Activated gamma-delta T cell (primary cell): ENCODE measurements at regions not wholly inside any gene's neighbourhood (a gene's known extent, or its start where the extent isn't known, plus 50 kb on each side); places are given as distances from the start of the nearest gene placed in this dataset.

Source experiments
- DNase-seq: peaks from one replicate; lab custom pipeline; 2025; lab: John Stamatoyannopoulos, UW

DNA sequence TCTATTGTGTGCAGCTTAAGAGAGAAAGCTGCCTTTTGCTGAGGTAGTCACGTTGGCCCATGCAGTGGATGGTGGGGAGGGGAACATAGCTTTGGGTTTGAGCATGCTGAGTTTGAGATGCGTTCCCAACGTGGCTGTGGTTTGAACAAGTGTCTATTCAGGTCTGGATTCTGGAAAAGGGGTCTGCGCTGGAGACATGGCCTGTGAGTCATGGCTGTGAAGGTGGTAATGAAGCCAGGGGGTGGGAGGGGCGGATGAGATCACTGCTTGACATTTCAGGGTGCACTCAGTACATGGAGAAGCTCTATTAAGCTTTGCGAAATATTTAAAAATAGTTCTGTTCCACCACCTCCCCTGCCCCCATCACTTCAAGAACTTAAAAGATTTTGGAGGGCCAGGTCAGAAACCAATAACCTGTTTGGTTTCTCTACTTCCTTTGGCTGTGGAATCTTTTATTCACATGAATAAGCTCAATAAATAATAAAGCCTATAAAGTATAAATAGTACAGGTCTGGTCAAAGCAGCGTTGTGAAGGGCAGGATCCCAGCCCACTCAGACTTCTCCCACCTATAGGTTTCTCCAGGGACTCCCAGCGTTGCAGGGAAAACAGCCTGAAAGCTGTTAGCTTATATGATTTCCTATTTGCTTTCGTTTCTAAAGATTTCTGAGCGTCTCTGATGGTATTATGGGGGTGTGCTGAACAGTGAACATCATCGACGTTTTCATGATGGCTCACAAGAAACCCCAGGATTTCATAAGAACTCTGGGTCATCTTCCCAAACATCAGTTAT lies 189.9 kb downstream of the NSG2 start:
- DNase-seq, result no peak

DNA sequence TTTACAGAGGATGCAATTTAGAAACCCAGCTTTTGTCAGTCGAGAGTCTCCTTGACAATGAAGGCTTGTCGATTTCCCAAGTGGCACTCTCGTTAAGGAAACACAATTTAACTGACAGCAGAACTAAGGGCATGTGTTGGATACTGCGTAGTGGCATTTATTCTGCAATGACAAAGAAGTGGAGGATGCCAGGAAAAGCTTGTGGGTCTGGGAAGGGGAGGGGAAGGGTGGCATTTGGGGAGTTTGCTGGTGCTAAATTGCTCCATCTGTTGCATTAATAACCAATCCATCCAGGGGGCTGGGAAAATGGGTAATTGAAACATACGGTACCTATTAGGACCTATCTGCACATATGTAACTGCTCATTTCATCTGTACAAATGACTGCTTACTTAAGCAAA lies 190.6 kb downstream of the NSG2 start:
- DNase-seq, result no peak

DNA sequence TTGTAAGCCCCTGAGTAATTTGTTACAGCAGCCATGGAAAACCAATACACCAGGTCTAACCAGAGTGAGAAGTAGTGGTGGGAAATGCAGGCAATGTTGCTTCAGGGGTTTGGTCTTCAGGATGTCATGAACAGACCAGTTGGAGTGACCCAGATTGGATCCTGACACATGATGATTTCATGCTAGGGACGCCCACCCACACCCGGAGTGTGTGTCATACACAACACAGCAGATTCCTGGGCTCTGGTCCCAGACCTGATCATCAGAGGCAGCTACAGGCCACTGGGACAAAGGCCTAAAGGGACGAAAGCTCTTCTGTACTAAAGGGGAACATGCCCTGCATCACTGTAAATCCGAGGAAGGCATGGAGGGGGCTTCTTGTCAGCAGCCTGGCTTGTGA lies 194.2 kb downstream of the NSG2 start:
- DNase-seq, result no peak

DNA sequence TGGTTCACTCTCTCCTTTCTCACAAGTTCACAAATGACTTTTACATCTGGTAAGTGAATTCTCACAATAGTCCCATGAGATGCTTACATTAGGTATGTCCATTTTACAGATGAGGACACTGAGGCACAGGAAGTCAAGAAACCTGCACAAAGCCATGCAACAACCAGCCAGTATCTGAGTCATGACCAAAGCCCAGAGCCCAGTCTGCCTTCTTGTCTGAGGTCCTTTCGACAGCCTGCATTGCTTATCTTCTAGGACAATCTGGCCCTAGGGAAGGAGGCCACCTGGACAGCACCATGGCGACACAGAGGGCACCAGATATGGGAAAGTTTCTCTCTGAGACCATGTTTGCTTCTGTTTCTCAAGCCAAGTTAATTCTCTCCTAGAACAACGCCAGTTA lies 197.1 kb downstream of the NSG2 start:
- no peak for DNase-seq

DNA sequence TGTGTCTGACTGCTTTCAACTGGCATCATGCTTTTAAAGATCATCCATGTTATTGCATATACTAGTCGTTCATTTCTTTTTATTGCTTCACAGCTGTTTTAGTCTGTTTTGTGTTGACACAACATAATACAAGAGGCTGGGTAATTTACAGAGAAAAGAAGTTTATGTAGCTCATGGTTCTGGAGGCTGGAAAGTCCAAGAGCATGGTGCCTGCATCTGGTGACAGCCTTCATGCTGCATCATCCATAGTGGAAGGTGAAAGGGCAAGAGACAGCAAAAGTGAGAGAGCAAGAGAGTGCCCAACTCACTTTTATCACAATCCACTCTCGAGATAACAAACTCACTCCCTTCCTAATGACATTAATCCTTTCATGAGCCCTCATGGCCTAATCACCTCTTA lies 198.4 kb downstream of the NSG2 start:
- no peak for DNase-seq

DNA sequence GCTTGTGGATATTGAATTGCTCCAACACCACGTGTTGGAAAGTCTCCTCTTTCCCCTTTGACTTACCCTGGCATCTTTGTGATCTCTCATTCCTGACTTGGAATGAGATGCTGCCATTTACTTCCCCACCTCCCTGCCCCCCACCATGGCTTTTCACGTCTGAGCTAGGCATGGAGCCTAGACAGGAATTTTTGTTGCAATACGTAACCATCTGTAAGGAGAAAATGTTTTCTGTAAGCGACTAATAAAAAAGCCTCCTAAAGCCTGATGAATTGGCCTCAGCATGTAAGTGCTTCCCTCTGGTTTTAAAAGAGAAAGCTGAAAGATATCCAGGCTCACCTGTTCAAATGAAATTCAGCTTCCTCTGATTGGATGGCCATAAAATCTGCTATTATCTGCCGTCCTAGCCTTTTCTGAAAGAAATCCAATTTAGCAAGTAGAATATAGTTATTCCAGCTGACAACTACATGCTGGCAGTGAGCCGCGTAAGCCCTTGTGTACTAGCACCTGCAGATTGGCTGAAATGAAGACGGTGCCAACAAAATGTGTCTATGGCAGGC lies 200.1 kb downstream of the NSG2 start:
- no peak for DNase-seq

DNA sequence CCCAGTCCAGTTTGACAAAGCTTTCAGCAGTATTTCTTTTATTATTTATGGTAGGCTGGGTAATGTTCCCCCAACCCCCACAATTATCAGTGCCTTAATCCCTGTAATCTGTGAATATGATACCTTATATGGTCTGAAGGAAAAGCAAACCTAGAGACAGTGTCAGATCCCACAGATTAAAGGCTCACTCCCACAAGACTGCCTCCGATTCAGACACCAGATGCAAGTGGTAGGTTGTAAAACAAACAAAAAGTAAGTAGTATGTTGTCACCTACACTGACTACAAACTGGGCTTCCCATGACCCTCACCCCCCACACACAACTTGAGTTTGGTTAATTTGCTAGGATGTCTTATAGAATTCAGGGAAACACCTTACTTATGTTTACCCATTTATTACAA lies 201.2 kb downstream of the NSG2 start:
- DNase-seq, result no peak

DNA sequence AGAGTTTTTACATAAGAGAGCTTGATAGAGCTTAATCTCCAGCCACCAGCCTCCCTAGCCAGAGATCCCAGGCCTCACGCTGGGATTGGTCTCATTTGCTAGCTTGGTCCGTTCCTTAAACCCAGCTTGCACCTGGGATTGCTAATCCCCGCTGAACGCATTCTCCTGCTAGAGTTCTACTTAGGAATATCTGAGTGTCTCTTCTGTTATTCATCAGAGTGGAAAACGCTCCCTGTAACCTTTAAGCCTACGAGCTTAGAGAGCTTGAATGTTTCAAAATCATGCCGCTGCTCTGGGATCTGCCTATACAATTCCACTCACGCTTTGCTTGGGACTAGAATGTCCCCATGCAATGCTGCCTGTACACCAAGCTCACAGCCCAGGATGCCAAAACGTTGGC lies 201.8 kb downstream of the NSG2 start:
- DNase-seq, result no peak

DNA sequence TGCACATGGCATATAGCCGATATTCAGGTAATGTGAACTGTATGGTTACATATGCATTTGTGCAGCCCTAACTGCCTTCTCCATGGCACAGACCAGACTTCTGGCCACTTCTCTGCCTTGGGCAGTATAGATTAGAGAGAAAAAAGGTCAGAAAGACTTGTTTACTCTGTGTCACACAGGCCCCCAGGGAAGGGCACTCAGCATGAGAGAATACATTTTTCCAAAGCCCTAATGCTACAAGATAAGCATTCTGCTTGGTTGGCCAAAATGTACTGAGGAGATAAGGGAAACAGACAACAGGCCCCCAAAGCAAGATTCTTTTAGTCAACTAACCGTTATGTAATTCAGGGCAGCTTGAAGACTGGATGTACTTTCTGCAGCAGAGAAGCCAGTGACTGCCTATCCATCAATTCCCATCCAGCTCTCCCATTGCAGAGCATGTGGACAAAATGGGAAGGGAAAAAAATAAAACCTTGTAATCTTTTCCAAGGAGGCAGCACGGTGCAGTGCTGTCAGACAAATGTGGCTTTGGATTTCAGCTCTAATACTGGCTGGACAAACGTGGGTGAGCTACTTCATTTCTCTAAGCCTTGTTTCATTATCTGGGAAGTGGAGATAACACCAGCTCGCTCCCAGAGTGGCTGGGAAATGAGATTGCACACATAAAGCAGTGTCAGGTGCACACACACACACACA lies 205.9 kb downstream of the NSG2 start:
- DNase-seq, result no peak

DNA sequence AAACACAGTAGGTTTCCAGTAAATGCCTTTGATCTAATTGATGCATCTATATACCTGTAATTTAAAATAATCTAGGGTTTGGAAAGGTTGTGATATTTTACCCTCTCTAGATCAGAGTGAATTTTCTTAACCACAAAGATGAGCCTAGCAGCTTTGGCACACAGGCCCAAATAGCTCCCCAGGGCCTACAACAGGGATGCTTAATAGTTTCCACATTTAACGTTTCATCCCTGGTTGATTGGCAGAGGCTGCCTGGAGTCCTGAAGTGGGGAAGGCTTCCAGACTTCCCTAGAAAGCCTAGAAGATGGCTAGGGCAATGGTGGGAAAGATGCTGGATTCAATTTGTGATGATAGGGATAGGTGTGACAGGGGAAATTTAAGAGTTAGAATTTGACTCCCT lies 206.6 kb downstream of the NSG2 start:
- no peak for DNase-seq

DNA sequence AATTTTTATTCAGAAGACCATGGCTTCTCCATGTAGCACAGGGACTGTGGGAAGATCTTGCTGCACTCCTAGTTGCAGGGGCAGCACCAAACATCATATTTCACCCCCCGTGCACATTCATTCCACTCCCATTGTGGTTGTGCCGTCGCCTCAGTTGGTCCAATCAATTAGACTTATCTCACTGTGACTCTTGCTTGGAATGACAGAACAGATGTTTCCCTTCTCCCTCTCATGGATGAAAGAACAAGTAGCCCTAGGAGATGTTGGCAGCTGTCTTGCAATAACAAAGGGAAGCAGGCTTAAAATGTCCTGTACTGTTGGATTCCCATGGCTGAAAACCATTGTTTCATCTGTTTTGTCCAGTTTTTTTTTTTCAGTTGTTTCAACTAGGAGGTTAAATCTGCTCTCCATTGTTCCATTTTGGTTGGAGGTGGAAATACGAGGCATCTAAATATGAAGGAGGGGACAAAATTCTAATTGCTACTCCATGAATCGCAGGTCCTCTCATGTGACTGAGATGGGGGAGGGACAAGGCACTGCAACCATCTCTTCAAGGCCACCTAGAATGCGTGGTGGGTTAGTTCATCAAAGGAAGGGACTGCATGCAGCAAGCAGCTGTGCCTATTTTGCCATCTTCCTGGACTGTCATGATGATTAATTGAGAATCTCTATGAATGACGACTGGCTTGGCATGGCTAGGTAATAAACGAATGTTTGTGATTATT lies 214.4 kb downstream of the NSG2 start:
- DNase-seq, result no peak

DNA sequence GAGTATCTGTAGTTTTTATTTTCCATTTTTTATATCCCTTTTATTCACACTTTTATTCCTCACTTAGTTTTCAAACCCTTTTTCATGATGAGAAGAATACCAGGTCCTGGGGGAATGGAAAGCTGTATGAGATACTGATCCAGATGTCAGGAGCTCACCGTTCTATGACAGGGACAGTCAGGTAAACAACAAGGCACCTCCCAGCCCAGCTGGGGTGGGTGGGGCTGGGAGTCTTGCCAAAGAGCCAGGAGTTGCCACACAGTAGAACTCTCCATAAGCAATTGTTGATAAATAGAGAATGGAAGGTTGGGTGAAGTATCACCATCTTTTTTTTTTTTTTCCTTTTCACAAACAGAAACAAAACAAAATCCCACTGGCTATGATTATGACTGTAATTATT lies 225.8 kb downstream of the NSG2 start:
- DNase-seq, result no peak

DNA sequence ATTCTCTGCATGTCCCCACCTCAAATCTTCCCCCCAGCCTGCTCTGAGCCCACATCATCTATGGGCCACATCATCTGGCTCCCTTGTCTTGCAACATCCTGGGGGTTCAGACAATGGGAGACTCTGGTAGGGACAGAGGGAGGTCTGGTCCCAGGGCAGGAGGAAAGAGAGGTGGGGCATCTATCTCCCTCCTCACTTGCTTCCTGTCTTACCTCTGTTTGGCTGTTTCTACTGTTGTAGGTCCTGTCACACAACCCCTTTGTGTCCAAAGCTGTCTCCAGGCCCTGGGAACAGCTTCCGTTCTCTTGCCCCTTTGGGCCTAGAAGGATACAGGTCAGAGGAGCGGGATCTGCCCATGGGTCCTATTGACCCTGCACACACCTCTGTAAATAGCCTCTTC lies 227.2 kb downstream of the NSG2 start:
- DNase-seq, result no peak

DNA sequence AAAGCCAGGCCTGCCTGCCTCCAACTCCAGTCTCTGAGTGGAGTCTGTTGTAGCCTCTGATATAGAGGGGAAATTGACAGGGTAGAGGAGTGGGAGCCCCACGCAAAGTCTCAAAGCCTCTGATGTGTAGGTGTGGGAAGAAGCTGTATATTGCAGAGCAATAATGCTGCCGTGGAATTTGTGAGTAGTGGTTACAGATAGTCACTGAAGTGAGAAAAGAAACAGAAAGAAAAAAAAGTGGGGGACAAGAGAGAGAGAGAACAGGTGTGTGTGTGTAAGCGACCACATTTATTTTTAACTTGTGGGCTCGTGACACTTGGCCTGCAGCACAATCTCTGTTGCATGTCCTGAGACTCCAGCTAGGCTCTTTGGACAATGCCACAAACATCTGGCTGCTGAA lies 227.8 kb downstream of the NSG2 start:
- no peak for DNase-seq

DNA sequence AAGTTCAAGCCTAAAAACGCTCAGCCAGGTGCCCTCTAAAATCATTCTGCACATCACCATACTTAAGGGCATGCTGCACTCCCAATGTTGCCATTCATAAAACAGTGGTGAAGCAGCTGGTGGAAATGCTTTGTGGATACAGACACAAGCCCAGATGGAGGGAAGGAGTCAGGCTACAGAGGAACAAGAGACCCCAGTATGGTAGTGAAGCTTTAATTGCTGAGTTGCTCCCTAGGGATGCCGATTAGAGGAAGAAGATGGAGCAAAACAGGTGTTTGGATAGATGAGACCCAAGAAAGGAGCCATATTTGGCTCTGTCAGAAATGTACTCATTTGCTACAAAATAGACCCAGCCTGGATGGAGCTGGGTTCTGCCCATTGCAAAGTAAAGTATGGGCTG lies 230.5 kb downstream of the NSG2 start:
- DNase-seq, result no peak

DNA sequence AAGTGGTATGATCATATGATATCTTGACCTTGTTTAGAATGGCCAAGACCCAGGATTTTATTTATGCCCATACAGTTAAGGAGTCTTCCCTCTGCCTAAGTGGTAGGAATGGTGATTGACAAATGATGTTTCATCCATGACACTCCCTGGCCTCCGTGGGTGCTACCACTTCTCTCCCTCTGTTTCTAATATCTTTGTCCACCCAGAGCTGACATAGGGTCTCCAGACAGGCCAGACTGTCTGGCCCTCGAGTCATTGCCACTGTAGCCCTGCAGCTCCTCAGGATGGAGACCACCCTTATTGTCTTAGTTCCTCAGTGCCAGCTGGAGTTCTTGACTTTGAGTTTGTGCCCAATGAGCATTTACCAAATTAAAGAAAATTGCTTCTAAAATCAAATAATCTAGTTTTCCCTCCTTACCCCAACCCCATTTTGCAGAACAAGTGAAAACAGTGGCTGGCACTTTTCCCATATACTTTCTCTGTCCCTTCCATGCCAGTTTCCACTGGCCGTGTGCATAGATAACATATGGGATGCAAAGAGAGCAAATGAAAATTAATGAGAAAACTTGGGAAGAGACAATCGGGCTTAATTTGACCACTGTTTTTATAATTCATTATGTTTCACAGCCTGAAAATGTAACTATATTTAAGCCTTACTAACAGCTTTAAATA lies 235.7 kb downstream of the NSG2 start:
- DNase-seq, result no peak

DNA sequence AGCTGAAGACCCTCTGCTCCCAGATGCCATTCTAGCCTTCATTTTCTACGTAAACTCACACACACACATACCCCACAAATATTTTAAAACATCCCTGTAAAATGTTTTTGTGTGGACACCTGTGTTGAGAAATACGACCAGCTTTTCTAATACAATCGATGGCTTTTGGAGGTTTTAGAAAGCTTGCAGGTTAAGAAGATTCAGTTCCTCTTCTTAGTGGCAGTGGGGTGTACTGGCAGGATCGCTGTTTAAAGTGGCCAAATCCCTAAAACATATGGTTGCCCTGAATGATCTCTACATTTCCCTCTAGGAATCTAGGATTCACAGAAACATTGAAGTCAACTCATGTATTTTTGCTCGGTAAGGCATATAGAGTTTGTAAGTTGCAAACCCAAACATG lies 236.3 kb downstream of the NSG2 start:
- DNase-seq, result no peak

DNA sequence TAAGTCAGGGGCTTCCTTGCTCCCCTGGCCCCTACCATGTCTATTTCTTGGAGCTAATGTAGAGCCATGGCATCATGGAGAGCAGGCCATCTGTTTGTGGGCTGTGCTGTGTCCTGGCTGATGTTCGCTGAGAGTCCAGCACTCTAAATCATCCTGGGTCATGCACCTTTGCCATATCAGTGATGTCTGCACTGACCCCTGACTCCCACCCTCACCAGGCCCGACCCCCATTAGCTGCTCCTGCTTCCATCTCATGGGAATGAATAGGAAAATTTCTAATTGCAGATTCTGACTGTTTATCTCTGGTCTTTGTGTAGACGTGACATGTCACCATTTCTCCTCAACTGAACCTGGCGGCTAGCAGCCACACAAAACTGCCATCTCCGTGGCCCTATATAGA lies 236.9 kb downstream of the NSG2 start:
- no peak for DNase-seq

DNA sequence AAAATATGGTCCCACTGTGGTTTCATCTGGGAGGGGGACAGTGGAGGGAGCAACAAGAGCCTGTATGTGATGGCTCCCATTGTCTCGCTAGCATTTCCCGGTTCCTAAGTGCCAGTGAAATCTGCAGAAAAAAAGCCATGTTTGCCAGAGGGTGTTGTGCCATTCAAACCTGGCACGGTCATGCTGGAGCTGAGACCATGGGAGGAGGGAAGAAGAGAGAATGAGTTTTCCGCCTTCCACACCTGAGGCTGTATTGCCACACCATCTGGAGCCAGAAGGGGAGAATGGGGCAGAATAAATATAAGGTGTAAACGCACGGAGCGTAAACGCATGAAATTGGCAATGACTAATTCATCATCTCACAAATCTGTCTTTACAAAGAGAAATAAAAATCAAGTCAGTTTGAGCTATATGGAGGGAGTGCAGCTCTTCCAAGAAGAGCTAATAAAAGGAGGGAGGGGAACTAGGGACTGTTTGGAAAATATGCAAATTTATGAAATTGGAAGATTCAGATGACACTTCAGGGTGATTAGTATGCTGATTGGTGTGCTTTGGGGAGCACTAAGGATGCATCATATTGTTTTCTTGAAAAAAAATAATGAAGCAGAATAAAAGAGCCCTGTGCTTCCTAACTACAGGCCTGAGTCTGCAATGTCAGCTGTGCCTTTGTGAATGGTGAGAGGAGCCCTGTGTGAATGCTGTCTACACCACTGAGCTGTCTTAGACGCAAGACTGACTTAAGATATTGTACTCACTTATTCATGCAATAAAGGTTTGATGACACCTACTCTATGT lies 237.9 kb downstream of the NSG2 start:
- no peak for DNase-seq

DNA sequence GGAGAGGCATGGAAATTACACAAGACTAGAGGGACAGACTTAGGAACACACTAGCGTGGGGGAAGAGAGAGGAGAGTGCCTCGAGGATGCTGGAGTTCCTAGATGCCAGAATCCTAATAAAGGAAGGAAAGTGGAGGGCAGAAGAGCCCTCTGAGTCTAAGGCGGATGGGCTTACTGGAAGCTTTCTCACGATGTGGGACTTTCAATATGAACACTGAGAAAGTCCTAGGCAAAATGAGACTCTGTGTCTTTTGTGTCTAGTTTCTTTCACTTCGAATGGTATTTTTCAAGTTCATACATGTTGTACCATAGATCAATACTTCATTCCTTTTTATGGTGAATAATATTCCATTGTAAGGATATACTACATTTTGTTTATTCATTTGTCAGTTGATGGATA lies 239.4 kb downstream of the NSG2 start:
- DNase-seq, result no peak

DNA sequence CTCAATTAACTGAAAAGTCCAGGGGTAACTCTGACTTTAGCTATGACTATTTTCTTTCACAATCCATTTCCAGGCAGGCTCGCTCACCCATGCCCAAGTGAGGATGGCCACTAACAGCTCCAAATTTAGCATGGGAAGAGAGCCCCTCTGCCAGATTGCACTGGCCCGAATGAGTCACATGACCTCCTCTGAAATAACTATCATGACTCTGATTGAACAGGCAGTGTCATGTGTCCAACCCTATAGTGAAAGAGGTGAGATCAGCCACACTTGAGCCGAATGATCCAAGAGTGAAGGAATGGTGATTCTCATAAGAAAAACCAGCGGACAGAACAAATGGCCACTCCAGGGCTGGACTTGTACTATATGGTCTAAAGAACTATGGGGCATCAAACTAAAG lies 242.3 kb downstream of the NSG2 start:
- DNase-seq, result no peak
